GM12865 (cell line): ENCODE measurements at regions not wholly inside any gene's neighbourhood (a gene's known extent, or its start where the extent isn't known, plus 50 kb on each side); places are given as distances from the start of the nearest gene placed in this dataset.
A peak's percentile ranks its signal among the peaks of the same experiment; 100 is the strongest.

Experiments used
- DNase-seq: peaks from one replicate; pipeline ENCODE4 v3.0.0; 2010; ENCODE audit warnings: low read depth
- H3K4me3 ChIP-seq: 2 replicates; pipeline ENCODE4 v1.5.1; 2011; ENCODE audit warnings: mild to moderate bottlenecking, low read depth, low read length, control low read depth
- TF ChIP-seq, protein P1 (sequence below): IDR thresholded peaks from 2 replicates; pipeline ENCODE4 v1.5.1; 2011; ENCODE audit warnings: low read length, control low read depth, low read depth, inconsistent platforms; ENCODE audit not compliant: insufficient read depth; ENCODE audit errors: missing control alignments

DNA sequence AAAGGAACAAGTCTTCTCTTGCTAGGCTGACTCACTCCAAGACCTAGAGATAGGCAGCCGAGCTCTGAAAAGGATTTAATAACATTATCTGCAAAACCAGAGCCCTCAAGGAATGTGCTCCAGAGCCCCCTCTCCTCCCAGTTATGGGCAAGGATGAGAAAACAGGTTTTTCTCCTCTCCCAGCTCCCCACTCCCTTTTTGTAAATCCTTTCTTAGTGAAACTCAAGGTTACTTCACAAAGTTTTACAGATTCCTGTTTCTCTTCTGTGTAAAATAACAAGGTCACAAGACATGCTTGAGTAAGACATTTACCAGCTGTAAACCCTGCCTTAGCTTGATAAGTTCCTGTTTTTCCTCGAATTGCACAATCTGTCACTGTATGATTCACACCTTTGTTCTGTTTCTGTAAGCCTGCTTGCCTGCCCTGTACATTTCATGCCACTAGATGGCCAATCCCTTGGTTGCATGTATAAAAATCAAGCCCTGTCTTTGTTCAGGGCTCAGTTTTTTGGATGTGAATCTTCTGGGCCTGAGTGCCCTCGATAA, 489.4 kb downstream of the KCNA4 start:
- TF ChIP-seq, protein P1, sequence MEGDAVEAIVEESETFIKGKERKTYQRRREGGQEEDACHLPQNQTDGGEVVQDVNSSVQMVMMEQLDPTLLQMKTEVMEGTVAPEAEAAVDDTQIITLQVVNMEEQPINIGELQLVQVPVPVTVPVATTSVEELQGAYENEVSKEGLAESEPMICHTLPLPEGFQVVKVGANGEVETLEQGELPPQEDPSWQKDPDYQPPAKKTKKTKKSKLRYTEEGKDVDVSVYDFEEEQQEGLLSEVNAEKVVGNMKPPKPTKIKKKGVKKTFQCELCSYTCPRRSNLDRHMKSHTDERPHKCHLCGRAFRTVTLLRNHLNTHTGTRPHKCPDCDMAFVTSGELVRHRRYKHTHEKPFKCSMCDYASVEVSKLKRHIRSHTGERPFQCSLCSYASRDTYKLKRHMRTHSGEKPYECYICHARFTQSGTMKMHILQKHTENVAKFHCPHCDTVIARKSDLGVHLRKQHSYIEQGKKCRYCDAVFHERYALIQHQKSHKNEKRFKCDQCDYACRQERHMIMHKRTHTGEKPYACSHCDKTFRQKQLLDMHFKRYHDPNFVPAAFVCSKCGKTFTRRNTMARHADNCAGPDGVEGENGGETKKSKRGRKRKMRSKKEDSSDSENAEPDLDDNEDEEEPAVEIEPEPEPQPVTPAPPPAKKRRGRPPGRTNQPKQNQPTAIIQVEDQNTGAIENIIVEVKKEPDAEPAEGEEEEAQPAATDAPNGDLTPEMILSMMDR = peak; percentile 26
- H3K4me3 ChIP-seq = no peak overlapping the region
- DNase-seq = peak; percentile 35

- no peak overlapping the region for H3K4me3 ChIP-seq
- TF ChIP-seq, protein P1 = peak; percentile 35
- peak; percentile 44 for DNase-seq
These were observed 498.2 kb downstream of the KCNA4 start for GRCh38 chr11:29518389-29519174.

- no peak for DNase-seq
- no peak overlapping the region for H3K4me3 ChIP-seq
- TF ChIP-seq, protein P1 = no peak
These were observed 505.4 kb downstream of the KCNA4 start for GRCh38 chr11:29511394-29511793.

DNA sequence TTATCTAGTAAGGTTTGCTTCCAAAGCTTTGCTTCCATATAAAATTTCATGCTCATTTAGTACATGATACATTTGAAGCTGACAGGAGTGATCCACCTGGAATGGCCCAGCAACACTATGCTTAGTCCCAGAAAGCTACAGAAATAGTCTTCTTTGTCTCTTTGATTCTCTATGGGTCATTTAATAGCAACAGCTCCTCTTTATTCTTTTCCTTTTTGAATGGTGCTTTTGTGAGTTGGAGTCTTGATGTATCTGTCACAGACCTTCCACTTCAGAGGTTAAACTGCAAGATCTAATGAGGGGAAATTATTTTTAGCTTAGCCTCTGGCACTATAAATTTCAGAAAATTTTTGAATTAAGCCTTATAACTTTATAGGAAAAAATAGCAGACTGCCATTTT, 509.5 kb downstream of the KCNA4 start:
- no peak overlapping the region for H3K4me3 ChIP-seq
- no peak for DNase-seq
- TF ChIP-seq, protein P1 = no peak

GRCh38 chr11:29495676-29496075, 521.2 kb downstream of the KCNA4 start:
- DNase-seq = no peak
- TF ChIP-seq, protein P1 = no peak

GRCh38 chr11:29490938-29491337, 525.9 kb downstream of the KCNA4 start:
- no peak overlapping the region for H3K4me3 ChIP-seq
- TF ChIP-seq, protein P1 = no peak
- DNase-seq = no peak

More at GRCh38 chr11:29495676-29496075, 521.2 kb downstream of the KCNA4 start:
- H3K4me3 ChIP-seq = no peak overlapping the region
